Skeletal muscle tissue (tissue), 3 donors: ENCODE measurements at regions not wholly inside any gene's neighbourhood (a gene's known extent, or its start where the extent isn't known, plus 50 kb on each side); places are given as distances from the start of the nearest gene placed in this dataset.

Experiments
- H3K27ac ChIP-seq: one replicate; pipeline ENCODE4 v1.7.0; 2013; ENCODE audit warnings: mild to moderate bottlenecking, low read depth, low read length, inconsistent platforms
- H3K27me3 ChIP-seq, 3 donors: one replicate each; pipeline ENCODE4 v1.7.0; 2013; ENCODE audit warnings: low read length in 3 of 3; ENCODE audit not compliant: control insufficient read depth in 3 of 3, insufficient read depth in 3 of 3
- H3K36me3 ChIP-seq, 3 donors: one replicate each; pipeline ENCODE4 v1.7.0; 2013; ENCODE audit warnings: low read length in 3 of 3; ENCODE audit not compliant: control insufficient read depth in 3 of 3, insufficient read depth in 3 of 3
- H3K4me1 ChIP-seq, 3 donors: one replicate each; pipeline ENCODE4 v1.7.0; 2013; ENCODE audit warnings: low read length in 3 of 3, mild to moderate bottlenecking in 3 of 3; ENCODE audit not compliant: control insufficient read depth in 3 of 3, insufficient read depth in 3 of 3
- H3K4me3 ChIP-seq, 3 donors: one replicate each; pipeline ENCODE4 v1.7.0; 2013; ENCODE audit warnings: low read length in 3 of 3
- H3K9ac ChIP-seq, 3 donors: one replicate each; pipeline ENCODE4 v1.7.0; 2013; ENCODE audit warnings: low read length in 3 of 3, mild to moderate bottlenecking in 3 of 3, moderate library complexity in 2 of 3, low read depth in 1 of 3
- H3K9me3 ChIP-seq, 3 donors: one replicate each; pipeline ENCODE4 v1.7.0; 2013; ENCODE audit warnings: low read length in 3 of 3; ENCODE audit not compliant: control insufficient read depth in 3 of 3
- donor health status: Osteomylitis.

DNA sequence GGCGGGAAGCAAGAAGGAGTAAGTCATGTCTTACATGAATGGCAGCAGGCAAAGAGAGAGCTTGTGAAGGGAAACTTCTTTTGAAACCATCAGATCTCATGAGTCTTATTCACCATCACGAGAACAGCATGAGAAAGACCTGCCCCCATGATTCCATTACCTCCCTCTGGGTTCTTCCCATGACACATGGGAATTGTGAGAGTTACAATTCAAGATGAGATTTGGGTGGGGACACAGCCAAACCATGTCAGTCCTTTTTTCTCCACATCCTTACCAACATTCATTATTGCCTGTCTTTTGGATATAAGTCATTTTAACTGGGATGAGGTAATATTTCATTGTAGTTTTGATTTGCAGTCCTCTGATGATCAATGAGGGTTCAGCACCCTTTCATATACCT, 81.0 kb downstream of the DIRAS3 start:
- no peak overlapping the region for H3K27ac ChIP-seq
- H3K9ac ChIP-seq: no peak overlapping the region
- H3K4me3 ChIP-seq: no peak overlapping the region
- no peaks in the 10 kb centered on the region for H3K9me3 ChIP-seq
- no peaks in the 10 kb centered on the region for H3K36me3 ChIP-seq
- H3K27me3 ChIP-seq: no peaks in the 10 kb centered on the region
- H3K4me1 ChIP-seq: no peaks in the 10 kb centered on the region

- H3K36me3 ChIP-seq: no peaks in the 10 kb centered on the region
- H3K27me3 ChIP-seq: no peaks in the 10 kb centered on the region
- H3K4me1 ChIP-seq: no peaks in the 10 kb centered on the region
- H3K27ac ChIP-seq: no peak overlapping the region
- H3K4me3 ChIP-seq: no peak overlapping the region
- peaks cover 0 to 2% (median 0%) of the 10 kb centered on the region in 3 donors for H3K9me3 ChIP-seq
- no peak overlapping the region for H3K9ac ChIP-seq
Observed at GRCh38 chr1:67966666-67967009, 83.8 kb downstream of the DIRAS3 start.

DNA sequence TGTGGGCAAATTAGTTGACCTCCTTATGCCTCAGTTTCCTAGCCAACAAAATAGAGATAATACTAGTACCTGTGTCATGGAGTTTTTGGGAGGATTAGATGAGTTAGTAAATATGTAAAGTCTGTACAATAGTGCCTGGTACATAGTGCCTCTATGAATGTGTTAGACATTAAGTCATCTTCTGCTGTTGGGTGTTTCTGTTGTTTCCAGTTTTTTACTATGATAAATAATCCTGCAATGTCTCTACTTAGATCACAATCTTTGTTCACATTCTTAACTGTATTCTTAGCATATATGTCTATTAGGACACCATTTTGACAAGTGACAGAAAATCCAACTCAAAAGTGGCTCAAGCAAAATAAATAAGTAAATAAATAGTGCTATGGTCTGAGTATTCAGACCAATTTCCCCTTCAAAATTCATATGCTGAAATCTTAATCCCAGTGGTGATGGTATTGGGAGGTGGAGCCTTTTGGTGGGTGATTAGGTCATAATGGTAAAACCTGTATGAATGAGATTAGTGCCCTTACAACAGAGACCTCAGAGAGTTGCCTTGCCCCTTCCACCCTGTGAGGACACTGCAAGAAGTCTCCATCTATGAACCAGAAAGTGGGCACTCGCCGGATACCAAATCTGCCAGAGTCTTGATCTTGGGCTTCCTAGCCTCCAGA, 84.3 kb downstream of the DIRAS3 start:
- Histone ChIP-seq H3K4me1 (no peaks in the 10 kb centered on the region), H3K9me3 (peaks cover 0 to 2% (median 0%) of the 10 kb centered on the region in 3 donors), H3K9ac (no peak overlapping the region), H3K4me3 (no peak overlapping the region), H3K27ac (no peak overlapping the region), H3K36me3 (no peaks in the 10 kb centered on the region), H3K27me3 (no peaks in the 10 kb centered on the region)

DNA sequence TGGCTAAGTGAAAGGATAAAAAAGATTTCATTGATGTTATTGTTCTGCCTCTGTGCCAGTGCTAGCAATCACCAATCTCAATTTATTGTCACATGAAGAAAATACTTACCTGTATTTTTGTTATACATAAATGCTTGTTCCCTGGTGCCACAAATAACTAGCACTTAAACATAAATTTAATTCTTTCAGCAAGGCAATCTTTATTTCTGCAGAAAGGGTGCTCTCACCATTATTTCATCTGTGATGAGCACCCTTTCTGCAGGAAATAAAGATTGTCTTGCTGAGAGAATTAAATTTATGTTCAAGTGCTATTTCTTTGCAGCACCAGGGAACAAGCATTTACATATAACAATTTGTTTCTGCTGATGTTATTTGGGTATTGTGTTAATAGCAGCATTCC, 87.2 kb downstream of the DIRAS3 start:
- Histone ChIP-seq H3K36me3 (no peaks in the 10 kb centered on the region), H3K27me3 (no peaks in the 10 kb centered on the region), H3K9ac (no peak overlapping the region), H3K27ac (no peak overlapping the region), H3K4me1 (no peaks in the 10 kb centered on the region), H3K4me3 (no peak overlapping the region), H3K9me3 (peaks cover 0 to 2% (median 0%) of the 10 kb centered on the region in 3 donors)

DNA sequence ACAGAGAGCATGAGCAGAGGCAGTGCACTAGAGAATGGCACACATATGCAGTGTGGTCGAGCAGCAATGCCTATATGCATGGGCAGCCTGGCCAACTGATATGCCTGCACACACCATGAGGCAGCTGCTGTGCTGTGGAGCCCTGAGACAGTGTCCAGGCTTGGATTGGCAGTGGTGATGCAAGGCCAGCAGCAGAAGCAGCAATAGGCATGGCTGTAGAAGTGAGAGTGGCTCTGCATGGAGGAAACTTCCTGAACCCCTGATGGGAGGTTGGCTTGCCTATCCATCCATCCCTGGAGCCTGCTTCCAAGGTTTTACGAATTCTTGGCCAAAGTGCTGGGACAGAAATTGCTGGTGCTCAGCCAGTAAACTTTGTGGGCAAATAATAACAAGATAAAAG, 89.7 kb downstream of the DIRAS3 start:
- no peaks in the 10 kb centered on the region for H3K27me3 ChIP-seq

GRCh38 chr1:67958472-67958871, 92.0 kb downstream of the DIRAS3 start:
- no peak overlapping the region for H3K4me3 ChIP-seq
- H3K27ac ChIP-seq: no peak overlapping the region
- H3K36me3 ChIP-seq: no peaks in the 10 kb centered on the region
- no peaks in the 10 kb centered on the region for H3K9me3 ChIP-seq
- H3K4me1 ChIP-seq: no peaks in the 10 kb centered on the region
- H3K9ac ChIP-seq: no peak overlapping the region
- no peaks in the 10 kb centered on the region for H3K27me3 ChIP-seq

More for the DNA sequence above, 89.7 kb downstream of the DIRAS3 start:
- H3K36me3 ChIP-seq: no peaks in the 10 kb centered on the region
- no peaks in the 10 kb centered on the region for H3K4me1 ChIP-seq
- H3K4me3 ChIP-seq: no peak overlapping the region
- H3K9ac ChIP-seq: no peak overlapping the region
- peaks cover 0 to 2% (median 0%) of the 10 kb centered on the region in 3 donors for H3K9me3 ChIP-seq
- no peak overlapping the region for H3K27ac ChIP-seq

DNA sequence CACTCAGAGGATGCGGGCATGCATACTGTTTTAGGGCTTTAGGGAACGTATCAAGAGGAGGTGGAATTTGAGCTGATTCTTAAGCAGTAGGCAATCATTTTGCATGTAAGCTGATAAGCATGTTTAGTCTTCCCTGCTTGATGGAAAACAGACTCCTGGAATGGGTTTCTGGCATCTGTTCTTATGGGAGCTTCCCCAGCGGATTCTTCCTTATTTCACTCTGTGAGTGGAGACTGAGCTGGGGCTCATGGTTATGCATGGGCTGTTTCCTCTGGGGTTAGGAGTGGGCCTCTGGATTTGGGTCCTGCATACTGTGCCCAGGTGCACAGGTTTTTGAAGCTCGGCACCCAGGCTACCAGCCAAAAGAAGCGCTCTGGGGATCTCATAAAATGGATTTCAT, 93.4 kb downstream of the DIRAS3 start:
- no peaks in the 10 kb centered on the region for H3K36me3 ChIP-seq
- no peak overlapping the region for H3K4me3 ChIP-seq
- no peaks in the 10 kb centered on the region for H3K27me3 ChIP-seq
- no peak overlapping the region for H3K27ac ChIP-seq
- H3K4me1 ChIP-seq: no peaks in the 10 kb centered on the region
- no peak overlapping the region for H3K9ac ChIP-seq
- H3K9me3 ChIP-seq: no peaks in the 10 kb centered on the region

DNA sequence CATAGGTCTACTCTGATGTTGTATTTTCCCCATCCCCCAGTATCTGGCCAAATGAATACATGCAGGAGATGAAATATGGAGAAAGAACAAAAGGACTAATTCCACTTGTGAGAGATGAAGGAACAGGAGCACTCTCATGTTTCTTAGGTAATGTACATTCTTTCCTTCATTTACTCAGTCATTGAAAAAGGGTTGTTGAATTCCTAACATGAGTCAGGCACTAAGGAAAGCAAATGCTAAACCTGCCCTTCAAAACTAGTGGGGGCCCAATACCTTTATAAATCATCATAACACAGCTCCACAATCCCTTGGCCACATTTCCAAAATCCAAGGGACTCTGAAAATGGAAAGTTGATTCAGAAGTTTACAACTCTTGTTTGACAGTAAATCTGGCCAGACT, 94.3 kb downstream of the DIRAS3 start:
- no peak overlapping the region for H3K27ac ChIP-seq
- no peak overlapping the region for H3K4me3 ChIP-seq
- no peaks in the 10 kb centered on the region for H3K4me1 ChIP-seq
- H3K9ac ChIP-seq: no peak overlapping the region
- H3K9me3 ChIP-seq: no peaks in the 10 kb centered on the region
- H3K27me3 ChIP-seq: no peaks in the 10 kb centered on the region
- no peaks in the 10 kb centered on the region for H3K36me3 ChIP-seq

- H3K4me3 ChIP-seq: no peak overlapping the region
- H3K9me3 ChIP-seq: no peaks in the 10 kb centered on the region
- H3K27ac ChIP-seq: no peak overlapping the region
- no peaks in the 10 kb centered on the region for H3K27me3 ChIP-seq
- H3K9ac ChIP-seq: no peak overlapping the region
- H3K36me3 ChIP-seq: no peaks in the 10 kb centered on the region
- no peaks in the 10 kb centered on the region for H3K4me1 ChIP-seq
Observed at GRCh38 chr1:67955591-67955990, 94.8 kb downstream of the DIRAS3 start.

GRCh38 chr1:67953301-67953700, 97.1 kb downstream of the DIRAS3 start:
- no peak overlapping the region for H3K4me3 ChIP-seq
- H3K9me3 ChIP-seq: no peaks in the 10 kb centered on the region
- no peaks in the 10 kb centered on the region for H3K27me3 ChIP-seq
- H3K36me3 ChIP-seq: no peaks in the 10 kb centered on the region
- no peak overlapping the region for H3K27ac ChIP-seq
- no peaks in the 10 kb centered on the region for H3K4me1 ChIP-seq
- no peak overlapping the region for H3K9ac ChIP-seq
